Activated CD4-positive, alpha-beta memory T cell treated with anti-CD3 and anti-CD28 coated beads, Interleukin-2, amount 10 ng/mL, durations not matched to agents 7 days and 5 days (primary cell): ENCODE measurements at regions not wholly inside any gene's neighbourhood (a gene's known extent, or its start where the extent isn't known, plus 50 kb on each side); places are given as distances from the start of the nearest gene placed in this dataset.

Experiments
- CTCF ChIA-PET: fragments of 350-600 bp; sonication (Branson Sonifier 250); formaldehyde crosslinking; loops from one replicate; lab custom pipeline; 2021; ENCODE audit warnings: antibody characterized with exemption, inconsistent platforms; lab: Charles Lee
- POLR2A ChIA-PET: fragments of 350-600 bp; sonication (Branson Sonifier 250); formaldehyde crosslinking; loops from one replicate; lab custom pipeline; 2021; ENCODE audit warnings: antibody characterized with exemption; lab: Charles Lee
- DNase-seq: peaks from one replicate; pipeline ENCODE4 v3.0.0-alpha.2; 2020
- H3K27ac Mint-ChIP-seq: one replicate; pipeline ENCODE4 v1.8.0; 2021; ENCODE audit warnings: mild to moderate bottlenecking, mixed read lengths
- H3K27me3 Mint-ChIP-seq: one replicate; pipeline ENCODE4 v1.8.0; 2021; ENCODE audit warnings: mixed read lengths
- H3K36me3 Mint-ChIP-seq: one replicate; pipeline ENCODE4 v1.8.0; 2021; ENCODE audit warnings: low read depth, mixed read lengths
- H3K4me1 Mint-ChIP-seq: one replicate; pipeline ENCODE4 v1.8.0; 2021; ENCODE audit warnings: mixed read lengths
- H3K4me3 Mint-ChIP-seq: one replicate; pipeline ENCODE4 v1.8.0; 2021; ENCODE audit warnings: mild to moderate bottlenecking, mixed read lengths
- H3K9me3 Mint-ChIP-seq: one replicate; pipeline ENCODE4 v1.8.0; 2021; ENCODE audit warnings: mixed read lengths

DNA sequence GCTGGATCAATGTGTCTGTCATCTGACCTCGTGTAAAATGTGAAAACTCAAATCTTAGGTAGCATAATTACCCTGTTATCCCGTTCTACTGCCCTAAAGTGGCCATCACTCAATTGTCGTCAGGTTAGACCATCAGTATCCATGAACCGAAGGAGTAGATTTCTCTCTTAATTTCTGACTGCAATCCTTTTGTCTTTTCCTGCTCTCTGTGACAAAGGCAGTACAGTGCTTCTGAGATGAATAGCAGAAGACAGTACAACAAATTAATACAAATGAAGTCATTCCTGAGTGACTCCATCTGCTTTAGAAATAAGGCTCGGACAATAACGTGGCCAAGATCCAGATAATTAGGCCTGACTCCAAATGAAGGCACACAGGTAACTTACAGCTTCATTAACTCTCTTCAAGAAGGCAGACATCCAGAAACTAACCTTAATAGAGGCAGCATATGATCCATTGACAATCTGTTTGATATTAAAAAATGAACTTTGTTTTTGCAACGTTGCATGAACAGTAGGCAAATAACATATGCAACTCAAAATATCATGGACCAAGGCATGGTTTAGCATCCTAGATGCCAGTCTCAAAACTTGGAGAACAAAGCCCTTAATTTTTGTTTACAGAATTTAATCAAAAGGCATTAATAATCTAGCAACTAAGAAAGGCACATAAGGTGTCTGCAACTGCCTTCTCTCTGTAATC lies 96.7 kb upstream of the CDH20 start:
- POLR2A ChIA-PET = no interaction called here
- H3K9me3 Mint-ChIP-seq = peaks cover 2% of the 10 kb centered on the region
- H3K27ac Mint-ChIP-seq = no peak overlapping the region
- no peak for DNase-seq
- no peaks in the 10 kb centered on the region for H3K36me3 Mint-ChIP-seq
- no peak overlapping the region for H3K4me3 Mint-ChIP-seq
- CTCF ChIA-PET = no interaction called here
- H3K4me1 Mint-ChIP-seq = no peaks in the 10 kb centered on the region
- no peaks in the 10 kb centered on the region for H3K27me3 Mint-ChIP-seq

DNA sequence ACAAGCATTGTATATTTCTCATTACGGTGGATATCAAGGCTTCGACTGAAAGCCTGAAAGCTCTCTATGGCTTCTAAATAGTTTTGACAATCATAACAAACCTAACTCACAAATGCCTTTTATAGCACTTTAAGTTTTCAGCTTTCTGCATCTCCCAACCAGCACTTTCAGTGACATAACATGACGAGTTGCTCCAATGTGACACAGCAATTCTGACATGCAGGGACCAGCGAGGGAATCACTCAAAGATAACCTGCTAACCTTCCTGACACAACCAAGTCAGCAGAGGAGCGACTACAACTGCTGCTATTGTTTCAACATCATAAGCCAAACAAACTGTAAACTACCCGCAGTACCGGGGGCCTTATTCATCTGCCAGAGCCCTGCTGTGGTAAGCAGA lies 95.7 kb upstream of the CDH20 start:
- Mint-ChIP-seq H3K36me3 (no peaks in the 10 kb centered on the region), H3K27me3 (no peaks in the 10 kb centered on the region), H3K27ac (no peak overlapping the region), H3K4me3 (no peak overlapping the region), H3K9me3 (peaks cover 2% of the 10 kb centered on the region), H3K4me1 (no peaks in the 10 kb centered on the region)
- ChIA-PET POLR2A (no interaction called here), CTCF (no interaction called here)
- no peak for DNase-seq

DNA sequence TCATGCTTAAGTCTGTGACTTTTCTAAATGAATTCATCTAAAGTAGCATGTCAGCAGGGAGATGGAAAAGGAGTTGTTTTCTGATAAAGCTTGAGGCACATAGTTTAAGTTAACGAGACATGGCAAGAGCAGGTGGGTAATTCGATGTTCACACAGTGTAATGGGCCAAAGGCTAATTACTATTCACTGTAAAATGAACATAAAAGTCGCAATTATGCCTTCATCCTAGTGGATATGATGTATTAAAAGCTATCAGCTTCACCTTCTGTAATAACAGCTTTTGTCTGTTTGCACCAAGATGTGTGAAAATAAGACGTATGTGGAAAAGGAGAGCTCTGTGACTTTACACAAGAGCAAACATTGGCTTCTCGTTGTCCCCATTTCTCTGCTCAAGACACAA lies 94.2 kb upstream of the CDH20 start:
- peaks cover 2% of the 10 kb centered on the region for H3K9me3 Mint-ChIP-seq
- no peak overlapping the region for H3K4me3 Mint-ChIP-seq
- no peaks in the 10 kb centered on the region for H3K27me3 Mint-ChIP-seq
- DNase-seq = no peak
- H3K27ac Mint-ChIP-seq = no peak overlapping the region
- H3K36me3 Mint-ChIP-seq = no peaks in the 10 kb centered on the region
- POLR2A ChIA-PET = no interaction called here
- CTCF ChIA-PET = no interaction called here
- H3K4me1 Mint-ChIP-seq = no peaks in the 10 kb centered on the region

DNA sequence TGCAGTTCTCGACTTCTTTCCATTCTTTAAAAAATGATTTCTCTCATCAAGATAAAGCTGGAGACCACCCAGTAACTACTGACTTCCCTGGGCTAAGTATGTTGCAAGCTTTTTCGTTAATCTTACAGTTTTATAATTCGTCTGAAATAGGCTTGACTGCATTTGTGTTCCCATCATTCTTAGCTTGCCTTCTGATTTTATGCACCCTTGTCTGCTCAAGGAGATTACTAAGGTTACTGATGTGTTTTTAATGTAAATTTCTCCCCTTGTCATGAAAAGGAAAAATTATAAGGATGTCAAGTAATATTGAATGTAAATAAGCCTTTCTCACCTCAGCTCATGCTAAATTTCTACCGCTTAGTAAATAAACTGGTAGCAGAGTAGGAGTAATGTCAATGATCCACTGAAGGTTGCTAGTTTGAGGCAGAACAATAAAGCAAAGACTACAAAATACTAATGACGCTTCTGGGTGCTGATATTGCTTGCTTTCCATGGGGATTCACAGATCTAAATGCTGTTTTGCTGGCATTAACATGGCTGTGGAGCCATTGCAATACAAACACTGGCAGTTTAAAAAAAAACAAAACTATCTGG lies 91.9 kb upstream of the CDH20 start:
- H3K27me3 Mint-ChIP-seq = no peaks in the 10 kb centered on the region
- no peak overlapping the region for H3K27ac Mint-ChIP-seq
- H3K4me1 Mint-ChIP-seq = no peaks in the 10 kb centered on the region
- H3K36me3 Mint-ChIP-seq = no peaks in the 10 kb centered on the region
- DNase-seq = no peak
- CTCF ChIA-PET = no interaction called here
- no peak overlapping the region for H3K4me3 Mint-ChIP-seq
- POLR2A ChIA-PET = no interaction called here
- peaks cover 2% of the 10 kb centered on the region for H3K9me3 Mint-ChIP-seq

DNA sequence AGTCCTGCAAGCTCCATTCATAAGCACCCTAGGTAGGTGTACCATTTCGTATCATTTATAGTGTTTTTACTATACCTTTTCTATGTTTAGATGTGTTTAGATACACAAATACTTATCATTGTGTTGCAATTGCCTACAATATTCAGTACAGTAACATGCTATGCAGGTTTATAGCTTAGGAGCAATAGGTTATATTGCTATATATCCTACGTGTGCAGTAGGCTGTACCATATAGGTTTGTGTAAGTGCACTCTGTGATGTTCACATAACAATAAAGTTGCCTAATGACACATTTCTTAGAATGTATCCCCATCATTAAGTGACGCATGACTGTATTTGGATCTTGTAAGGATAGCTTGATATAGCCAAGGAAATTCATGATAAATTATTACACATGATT lies 88.6 kb upstream of the CDH20 start:
- POLR2A ChIA-PET = no interaction called here
- H3K4me3 Mint-ChIP-seq = no peak overlapping the region
- no peaks in the 10 kb centered on the region for H3K4me1 Mint-ChIP-seq
- H3K36me3 Mint-ChIP-seq = no peaks in the 10 kb centered on the region
- DNase-seq = no peak
- no peaks in the 10 kb centered on the region for H3K9me3 Mint-ChIP-seq
- no peaks in the 10 kb centered on the region for H3K27me3 Mint-ChIP-seq
- no peak overlapping the region for H3K27ac Mint-ChIP-seq
- CTCF ChIA-PET = no interaction called here

DNA sequence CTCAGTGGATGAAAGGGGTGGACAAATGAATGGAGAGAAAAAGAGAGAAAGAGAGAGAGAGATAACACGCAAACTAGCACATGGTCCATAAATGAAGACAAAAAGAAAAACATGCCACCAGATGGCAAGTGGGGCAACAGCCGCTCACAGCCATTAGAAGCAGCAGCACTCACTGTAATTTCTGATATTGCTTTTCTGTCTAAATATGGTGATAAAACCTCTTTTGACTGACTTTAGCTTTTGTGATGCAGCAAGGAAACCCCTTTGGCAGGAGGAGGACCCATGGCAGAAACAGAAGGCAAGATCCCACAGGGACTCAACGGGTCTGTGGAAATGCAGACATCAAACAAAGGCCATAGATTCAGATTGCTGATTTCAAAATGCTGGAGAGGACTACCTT lies 88.0 kb upstream of the CDH20 start:
- CTCF ChIA-PET = no interaction called here
- Mint-ChIP-seq H3K27ac (no peak overlapping the region), H3K4me3 (no peak overlapping the region), H3K36me3 (no peaks in the 10 kb centered on the region), H3K9me3 (no peaks in the 10 kb centered on the region), H3K4me1 (no peaks in the 10 kb centered on the region), H3K27me3 (no peaks in the 10 kb centered on the region)
- DNase-seq = no peak
- POLR2A ChIA-PET = no interaction called here

DNA sequence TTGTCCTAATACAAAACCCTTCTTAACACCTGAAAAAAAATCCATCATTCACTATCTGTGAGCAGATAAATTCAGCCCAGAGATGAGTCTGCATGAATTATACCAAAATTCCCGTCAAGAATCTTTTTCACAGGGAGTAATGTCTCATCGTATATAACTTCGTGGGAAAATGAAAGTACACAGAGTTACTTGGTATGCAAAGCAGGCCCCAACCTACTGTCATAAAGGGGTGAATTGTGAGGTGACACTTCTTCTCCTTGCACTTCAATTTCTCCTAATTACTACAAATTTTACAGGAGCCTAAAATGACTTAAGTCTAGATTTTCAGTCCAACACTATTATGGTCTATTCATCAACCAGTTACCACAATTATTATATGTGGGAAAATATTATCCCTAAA lies 84.6 kb upstream of the CDH20 start:
- H3K27ac Mint-ChIP-seq = no peak overlapping the region
- H3K27me3 Mint-ChIP-seq = no peaks in the 10 kb centered on the region

DNA sequence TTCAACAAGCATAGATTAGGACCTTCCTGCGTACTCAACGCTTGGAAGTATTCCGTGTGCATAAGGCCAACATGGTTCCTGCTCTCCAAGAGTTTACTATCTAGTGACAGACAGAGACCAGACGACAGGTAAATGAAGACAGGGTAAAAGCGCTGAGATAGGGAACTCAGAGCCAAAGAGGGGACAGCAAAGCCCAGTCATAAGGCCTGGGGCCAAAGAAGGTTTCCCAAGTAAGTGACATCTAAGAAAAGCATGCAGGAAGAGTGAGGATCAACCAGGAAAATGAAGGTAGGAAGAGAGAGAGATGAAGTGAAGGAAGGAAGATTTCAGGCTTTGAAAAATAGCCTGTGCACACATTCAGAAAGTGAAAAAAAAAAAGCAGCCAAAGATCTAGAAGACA lies 76.9 kb upstream of the CDH20 start:
- Mint-ChIP-seq H3K36me3 (no peaks in the 10 kb centered on the region), H3K4me3 (no peak overlapping the region), H3K4me1 (no peaks in the 10 kb centered on the region), H3K27me3 (no peaks in the 10 kb centered on the region), H3K9me3 (no peaks in the 10 kb centered on the region), H3K27ac (no peak overlapping the region)
- POLR2A ChIA-PET = no interaction called here
- CTCF ChIA-PET = no interaction called here
- no peak for DNase-seq

More for the DNA sequence above, 84.6 kb upstream of the CDH20 start:
- CTCF ChIA-PET = no interaction called here
- no peak for DNase-seq
- Mint-ChIP-seq H3K4me3 (no peak overlapping the region), H3K4me1 (no peaks in the 10 kb centered on the region), H3K9me3 (no peaks in the 10 kb centered on the region), H3K36me3 (no peaks in the 10 kb centered on the region)
- POLR2A ChIA-PET = no interaction called here

DNA sequence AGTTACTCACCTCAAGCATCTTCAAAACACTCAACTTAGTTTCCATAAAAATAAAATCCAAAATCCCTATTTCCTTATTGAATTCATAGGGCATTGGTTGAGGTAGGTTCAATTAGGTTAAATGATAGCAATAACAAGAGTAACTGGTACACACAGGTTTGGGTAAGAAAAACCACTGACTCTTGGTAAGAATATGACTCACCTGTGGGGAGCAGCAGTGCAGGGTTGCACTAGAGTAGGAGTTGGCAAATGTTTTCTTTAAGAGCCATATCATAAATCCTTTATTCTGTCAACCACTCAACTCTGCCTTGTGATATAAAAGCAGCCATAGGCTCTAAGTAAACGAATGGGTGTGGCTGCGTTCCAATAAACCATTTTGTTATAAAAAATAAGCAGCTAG lies 71.4 kb upstream of the CDH20 start:
- H3K36me3 Mint-ChIP-seq = no peaks in the 10 kb centered on the region
- H3K4me1 Mint-ChIP-seq = no peaks in the 10 kb centered on the region
- H3K4me3 Mint-ChIP-seq = no peak overlapping the region
- ChIA-PET POLR2A (no interaction called here), CTCF (no interaction called here)
- peaks cover 8% of the 10 kb centered on the region for H3K9me3 Mint-ChIP-seq
- DNase-seq = no peak
- no peaks in the 10 kb centered on the region for H3K27me3 Mint-ChIP-seq
- H3K27ac Mint-ChIP-seq = no peak overlapping the region

DNA sequence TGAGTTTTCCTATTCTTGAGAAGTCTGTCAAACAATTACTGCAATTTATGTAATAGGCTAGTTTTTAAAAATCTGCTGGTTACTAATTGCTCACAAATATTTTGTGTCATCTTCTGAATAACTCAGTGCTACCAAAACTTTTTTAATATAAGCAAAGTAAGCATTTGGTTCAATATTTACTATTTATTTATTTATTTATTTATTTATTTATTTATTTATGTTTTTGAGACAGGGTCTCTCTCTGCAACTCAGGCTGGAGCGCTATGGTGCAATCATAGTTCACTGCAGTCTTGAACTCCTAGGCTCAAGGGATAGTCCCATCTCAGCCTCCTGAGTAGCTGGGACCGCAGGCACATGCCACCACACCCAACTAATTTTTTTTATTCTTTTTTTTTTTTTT lies 60.4 kb upstream of the CDH20 start:
- H3K27ac Mint-ChIP-seq = no peak overlapping the region
- POLR2A ChIA-PET = no interaction called here
- H3K4me1 Mint-ChIP-seq = no peaks in the 10 kb centered on the region
- no peaks in the 10 kb centered on the region for H3K27me3 Mint-ChIP-seq
- H3K36me3 Mint-ChIP-seq = no peaks in the 10 kb centered on the region
- no peak overlapping the region for H3K4me3 Mint-ChIP-seq
- no peaks in the 10 kb centered on the region for H3K9me3 Mint-ChIP-seq
- CTCF ChIA-PET = no interaction called here
- DNase-seq = no peak

DNA sequence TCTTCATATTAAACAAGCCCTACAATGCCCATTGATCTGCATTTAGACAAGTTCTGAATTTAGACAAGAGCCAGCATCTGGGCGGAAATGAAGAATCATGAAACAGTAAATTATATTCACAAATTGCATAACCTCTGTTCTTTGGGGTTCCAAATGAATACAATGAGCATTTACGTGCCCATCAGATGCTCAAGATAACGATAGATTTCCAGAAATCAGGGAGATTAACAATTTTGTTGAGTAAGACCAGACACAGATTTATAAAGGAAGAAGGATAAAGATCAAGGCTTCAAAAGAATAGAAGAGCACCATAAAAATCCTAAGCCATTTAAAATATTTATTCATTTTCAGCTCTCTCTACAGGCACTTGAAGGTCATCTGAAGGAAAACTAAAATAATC lies 59.7 kb upstream of the CDH20 start:
- no peaks in the 10 kb centered on the region for H3K4me1 Mint-ChIP-seq
- H3K27me3 Mint-ChIP-seq = no peaks in the 10 kb centered on the region
- H3K27ac Mint-ChIP-seq = no peak overlapping the region
- peaks cover 3% of the 10 kb centered on the region for H3K9me3 Mint-ChIP-seq
- CTCF ChIA-PET = no interaction called here
- no peaks in the 10 kb centered on the region for H3K36me3 Mint-ChIP-seq
- DNase-seq = no peak
- H3K4me3 Mint-ChIP-seq = no peak overlapping the region
- POLR2A ChIA-PET = no interaction called here

DNA sequence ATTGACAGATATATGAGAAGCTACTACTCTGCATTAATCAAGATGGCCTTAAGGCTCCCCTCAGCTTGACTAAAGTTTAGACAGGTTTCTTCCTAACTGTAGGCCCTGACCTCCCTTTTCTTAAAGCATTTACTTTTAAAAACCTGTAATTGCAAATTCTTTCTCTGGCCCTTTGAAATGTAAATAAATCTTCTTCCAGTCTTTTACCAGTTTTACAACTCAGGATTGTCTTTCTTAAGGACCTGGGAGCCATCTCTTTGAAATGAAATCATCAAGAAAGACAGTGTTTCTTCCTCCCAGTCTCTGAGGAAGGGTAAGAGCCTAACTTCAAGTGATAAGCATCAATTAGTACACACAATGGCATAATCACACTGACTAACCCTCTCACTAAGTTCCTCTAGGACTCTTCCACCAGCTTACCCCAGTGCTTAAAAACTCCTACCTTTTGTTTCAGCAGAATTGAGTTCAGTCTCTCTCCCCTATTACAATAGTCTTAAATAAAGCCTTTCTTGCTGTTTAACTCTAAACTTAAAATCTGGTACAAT lies 58.7 kb upstream of the CDH20 start:
- Mint-ChIP-seq H3K27me3 (no peaks in the 10 kb centered on the region), H3K4me1 (no peaks in the 10 kb centered on the region), H3K9me3 (peaks cover 3% of the 10 kb centered on the region), H3K27ac (no peak overlapping the region), H3K36me3 (no peaks in the 10 kb centered on the region), H3K4me3 (no peak overlapping the region)
- no peak for DNase-seq
- CTCF ChIA-PET = no interaction called here
- POLR2A ChIA-PET = no interaction called here

DNA sequence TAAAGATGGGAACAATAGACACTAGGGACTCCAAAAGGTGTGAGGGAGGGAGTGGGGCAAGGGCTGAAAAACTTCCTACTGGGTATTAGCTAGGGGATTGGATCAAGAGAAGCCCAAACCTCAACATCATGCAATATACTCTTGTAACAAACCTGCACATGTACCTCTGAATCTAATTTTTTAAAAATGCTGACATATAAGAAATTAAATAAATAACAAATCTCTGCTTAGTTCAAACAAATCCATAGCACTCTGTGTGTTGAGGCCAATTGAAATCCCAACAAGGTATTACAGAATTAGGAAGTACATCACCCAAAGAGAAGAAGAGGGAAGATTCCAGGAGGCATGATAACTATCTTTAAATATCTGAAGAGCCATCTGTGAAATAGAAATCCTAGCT lies 55.4 kb upstream of the CDH20 start:
- H3K27me3 Mint-ChIP-seq = no peaks in the 10 kb centered on the region
- no peak overlapping the region for H3K27ac Mint-ChIP-seq
- H3K9me3 Mint-ChIP-seq = peaks cover 3% of the 10 kb centered on the region
- no peak overlapping the region for H3K4me3 Mint-ChIP-seq
- POLR2A ChIA-PET = no interaction called here
- no peaks in the 10 kb centered on the region for H3K4me1 Mint-ChIP-seq
- H3K36me3 Mint-ChIP-seq = no peaks in the 10 kb centered on the region
- DNase-seq = no peak
- CTCF ChIA-PET = no interaction called here

DNA sequence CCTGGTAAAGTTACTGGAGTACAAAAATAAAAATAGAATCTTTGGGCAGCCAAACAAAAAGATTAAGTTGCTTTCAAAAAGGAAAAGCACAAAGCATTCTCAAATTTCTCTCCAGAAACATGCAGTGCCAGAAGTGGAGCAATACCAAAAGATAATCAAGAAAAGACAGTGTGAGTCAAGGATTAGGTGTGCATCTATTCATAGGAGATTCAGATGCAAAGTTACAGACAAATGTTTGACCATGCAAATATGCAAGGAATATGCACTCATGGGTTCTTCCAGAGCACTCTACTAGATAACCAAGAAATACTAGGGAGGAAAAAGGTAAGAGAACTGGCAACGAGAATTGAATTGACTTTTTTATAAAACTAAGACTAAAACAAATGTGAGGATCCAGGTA lies 51.8 kb upstream of the CDH20 start:
- ChIA-PET CTCF (no interaction called here), POLR2A (no interaction called here)
- H3K27me3 Mint-ChIP-seq = no peaks in the 10 kb centered on the region
- no peak for DNase-seq
- no peaks in the 10 kb centered on the region for H3K36me3 Mint-ChIP-seq
- no peaks in the 10 kb centered on the region for H3K4me1 Mint-ChIP-seq
- peaks cover 3% of the 10 kb centered on the region for H3K9me3 Mint-ChIP-seq
- no peak overlapping the region for H3K4me3 Mint-ChIP-seq
- H3K27ac Mint-ChIP-seq = no peak overlapping the region
